ENCODE measurements at regions not wholly inside any gene's neighbourhood (a gene's known extent, or its start where the extent isn't known, plus 50 kb on each side); places are given as distances from the start of the nearest gene placed in this dataset. TPM values are rescaled to one million over a fixed set of nuclear protein-coding genes. Genes with fewer than 3 reads are reported as not detected.
"Not testable (repeated sequence)": the region's sequence is repeated elsewhere in the genome, so short reads cannot be mapped to it uniquely, and the experiment has no call there.

GRCh38 chr3:125910851-125911250 lies 58.1 kb upstream of the ROPN1B start:
- DNase-seq (ENCODE audit: low spot score in 2 of 2); FAIRE-seq: not testable (repeated sequence)

- DNase-seq (ENCODE audit: low spot score in 2 of 2); FAIRE-seq: not testable (repeated sequence)
These were observed 54.2 kb upstream of the ROPN1B start for GRCh38 chr3:125914608-125915436.

- not testable (repeated sequence) for DNase-seq (ENCODE audit: low spot score in 2 of 2); FAIRE-seq
These were observed 53.6 kb upstream of the ROPN1B start for GRCh38 chr3:125915437-125915787.

- FAIRE-seq (peak; percentile 90), DNase-seq (ENCODE audit: low spot score in 2 of 2) (peak; percentile 73 to 86)
These were observed 53.1 kb upstream of the ROPN1B start for GRCh38 chr3:125915792-125916375.

- DNase-seq (ENCODE audit: low spot score in 2 of 2) = peak; percentile 87 to 88
- FAIRE-seq = no peak
These were observed 52.5 kb upstream of the ROPN1B start for GRCh38 chr3:125916376-125916978.

- not testable (repeated sequence) for DNase-seq (ENCODE audit: low spot score in 2 of 2); FAIRE-seq
These were observed 51.9 kb upstream of the ROPN1B start for GRCh38 chr3:125917020-125917549.

- FAIRE-seq; DNase-seq (ENCODE audit: low spot score in 2 of 2): not testable (repeated sequence)
These were observed 51.0 kb upstream of the ROPN1B start for GRCh38 chr3:125918024-125918423.

- FAIRE-seq = not testable (repeated sequence)
These were observed 50.5 kb upstream of the ROPN1B start for GRCh38 chr3:125918451-125918850.

GRCh38 chr3:125918866-125919265 lies 50.1 kb upstream of the ROPN1B start:
- FAIRE-seq = not testable (repeated sequence)

More at GRCh38 chr3:125918451-125918850, 50.5 kb upstream of the ROPN1B start:
- not testable (repeated sequence) for DNase-seq (ENCODE audit: low spot score in 2 of 2)

More at GRCh38 chr3:125918866-125919265, 50.1 kb upstream of the ROPN1B start:
- not testable (repeated sequence) for DNase-seq (ENCODE audit: low spot score in 2 of 2)

Small RNAs in the stretch of these regions (small RNA-seq; reads per million reads assigned to genes)
- gene AC092902.1 = not detected
- gene AF186996.2 = not detected
- not detected for gene AF186996.3
- gene MIR548I1 = not detected
- not detected for gene SNRPCP11
